ENCODE measurements at regions not wholly inside any gene's neighbourhood (a gene's known extent, or its start where the extent isn't known, plus 50 kb on each side); places are given as distances from the start of the nearest gene placed in this dataset.
A peak's percentile ranks its signal among the peaks of the same experiment; 100 is the strongest.
"Not testable (repeated sequence)": the region's sequence is repeated elsewhere in the genome, so short reads cannot be mapped to it uniquely, and the experiment has no call there.

DNA sequence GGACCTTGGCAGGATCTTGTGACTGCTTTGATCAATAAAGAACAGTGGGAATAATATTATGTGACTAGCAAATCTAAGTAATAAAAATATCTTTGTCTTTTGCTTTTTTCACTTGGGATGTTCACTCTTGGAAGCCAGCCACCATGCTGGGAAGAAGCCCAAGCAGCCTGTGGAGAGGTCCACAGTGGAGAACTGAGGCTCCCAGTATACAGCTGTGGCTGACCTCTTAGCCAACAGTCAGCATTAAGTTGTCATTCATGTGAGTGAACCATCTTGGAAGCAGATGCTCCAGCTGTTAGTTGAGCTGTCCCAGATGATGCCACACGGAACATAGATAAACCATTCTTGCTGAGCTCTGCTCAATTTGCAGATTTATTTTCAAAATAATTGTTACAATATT lies 160.0 kb downstream of the OSR1 start:
- ATAC-seq = no peak

DNA sequence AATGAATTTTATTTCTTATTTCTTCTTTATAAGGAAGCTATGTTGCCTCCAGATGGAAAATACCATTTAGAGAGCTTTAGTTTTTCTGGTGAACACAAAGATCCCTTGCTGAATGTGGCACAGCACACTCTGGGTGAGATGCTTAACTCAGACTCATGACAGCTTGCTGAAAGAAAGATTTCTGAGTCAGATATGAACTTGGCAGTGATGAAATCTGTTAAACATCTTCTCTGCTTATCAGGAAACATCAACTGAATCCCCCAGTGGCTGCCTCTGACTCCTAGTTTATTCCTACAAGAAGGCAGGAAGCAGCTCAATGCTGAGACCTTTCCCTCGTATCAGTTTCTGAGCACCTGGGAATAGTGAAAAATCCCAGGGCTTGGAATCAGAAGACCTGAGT lies 162.8 kb downstream of the OSR1 start:
- no peak for ATAC-seq

DNA sequence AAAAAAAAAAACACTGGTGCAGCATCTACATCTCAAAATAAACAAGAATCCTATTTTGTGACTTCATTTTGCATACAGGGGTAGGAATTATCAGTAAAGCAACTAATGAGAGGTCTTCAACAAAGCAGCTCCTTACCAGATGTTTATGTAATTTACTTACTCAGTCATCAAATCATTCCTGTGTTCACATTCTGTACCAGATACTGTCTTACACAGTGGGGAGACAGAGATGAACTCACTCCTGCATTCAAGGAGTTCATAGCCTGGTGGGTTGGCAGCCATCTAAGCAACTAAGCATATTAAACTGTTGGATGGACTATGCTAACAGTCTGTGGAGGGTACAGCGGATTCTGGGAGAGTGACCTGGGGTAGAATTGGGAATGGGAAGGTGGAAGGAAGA lies 169.0 kb downstream of the OSR1 start:
- no peak for ATAC-seq

DNA sequence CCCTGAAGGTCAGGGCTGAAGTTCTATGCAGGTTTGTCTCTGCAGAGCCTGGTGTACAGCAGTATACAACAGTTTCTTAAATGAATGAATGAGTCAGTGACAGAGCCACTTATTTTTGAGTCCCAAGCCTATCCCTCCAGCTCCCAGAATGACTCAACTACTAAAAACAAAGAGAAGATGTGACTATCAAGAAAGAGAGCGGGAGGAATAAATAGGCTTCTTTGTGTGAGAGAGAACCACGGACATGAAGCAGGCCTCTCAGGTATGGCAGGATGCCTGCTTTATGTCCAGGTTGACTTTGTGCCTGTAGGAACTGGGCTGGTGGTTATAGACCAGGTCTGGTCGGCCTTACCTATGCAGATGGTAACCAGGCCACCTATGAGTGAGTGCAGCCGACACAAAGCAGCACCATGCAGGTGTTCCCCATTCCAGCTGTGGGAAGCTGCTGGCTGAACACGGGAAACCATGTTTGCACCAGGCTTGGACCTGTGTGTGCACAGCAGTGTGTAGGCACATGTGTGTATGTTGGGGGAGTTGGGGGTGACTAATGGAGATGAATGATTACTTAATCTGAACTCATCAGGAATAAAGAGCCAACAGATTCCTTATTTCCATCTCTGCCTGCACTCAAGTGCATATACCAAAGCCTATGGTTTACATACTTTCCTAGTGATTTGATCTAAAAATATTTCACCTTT lies 171.0 kb downstream of the OSR1 start:
- ATAC-seq = peak; percentile 71

DNA sequence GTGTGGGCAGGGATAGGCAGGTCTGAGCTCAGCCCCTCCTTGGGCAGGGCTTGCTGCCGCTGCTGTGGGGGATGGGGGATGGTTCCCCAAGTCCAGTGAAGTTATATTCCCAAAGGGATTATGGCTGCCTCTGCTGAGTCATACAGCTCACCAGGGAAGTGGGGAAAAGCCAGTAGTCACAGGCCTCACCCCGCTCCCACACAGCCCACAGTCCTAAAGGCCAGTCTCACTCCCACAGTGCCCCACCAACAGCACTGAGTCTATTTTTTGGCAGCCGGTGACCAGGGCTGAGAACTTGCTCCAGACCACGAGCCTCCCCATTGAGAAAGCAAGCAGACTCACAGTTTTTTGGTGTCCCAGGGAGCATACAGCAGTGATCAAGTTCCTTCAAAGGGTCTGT lies 173.3 kb downstream of the OSR1 start:
- no peak for ATAC-seq

DNA sequence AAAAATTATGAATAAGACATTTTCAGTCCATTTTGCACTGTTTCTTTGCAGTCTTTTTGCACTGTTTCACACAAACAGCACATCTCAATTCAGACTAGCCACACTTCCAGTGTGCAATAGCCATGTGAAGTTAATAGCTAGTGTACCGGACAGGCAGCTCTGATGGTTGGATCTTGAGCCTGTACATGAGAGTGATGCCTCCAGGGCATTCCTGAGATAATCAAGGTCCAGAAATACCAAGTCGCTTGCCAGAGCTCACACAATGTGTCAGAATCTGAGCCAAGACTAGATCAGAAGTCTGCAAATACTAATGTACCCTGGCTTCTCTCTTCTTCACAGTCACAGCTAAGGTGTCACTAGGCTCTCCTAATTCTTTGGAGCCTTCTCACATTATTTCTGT lies 180.2 kb downstream of the OSR1 start:
- ATAC-seq = no peak

DNA sequence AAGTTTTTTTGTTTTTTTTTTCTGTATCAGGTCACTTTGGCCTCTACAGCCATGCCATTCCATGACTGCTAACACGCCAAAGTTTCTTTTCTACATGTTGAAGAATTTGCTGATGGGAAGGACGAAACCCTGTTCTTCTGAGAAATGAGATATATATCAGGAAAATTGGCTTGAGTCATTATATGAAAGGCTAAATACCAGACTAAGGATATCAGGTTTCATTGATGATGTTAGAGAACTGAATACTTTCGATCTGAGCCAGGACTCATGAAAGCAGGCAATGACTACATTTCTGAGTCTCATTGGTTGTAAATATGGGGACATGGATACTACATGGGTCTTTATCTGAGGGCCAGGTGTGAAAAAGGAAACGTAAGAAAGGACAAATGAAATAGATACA lies 181.4 kb downstream of the OSR1 start:
- no peak for ATAC-seq

DNA sequence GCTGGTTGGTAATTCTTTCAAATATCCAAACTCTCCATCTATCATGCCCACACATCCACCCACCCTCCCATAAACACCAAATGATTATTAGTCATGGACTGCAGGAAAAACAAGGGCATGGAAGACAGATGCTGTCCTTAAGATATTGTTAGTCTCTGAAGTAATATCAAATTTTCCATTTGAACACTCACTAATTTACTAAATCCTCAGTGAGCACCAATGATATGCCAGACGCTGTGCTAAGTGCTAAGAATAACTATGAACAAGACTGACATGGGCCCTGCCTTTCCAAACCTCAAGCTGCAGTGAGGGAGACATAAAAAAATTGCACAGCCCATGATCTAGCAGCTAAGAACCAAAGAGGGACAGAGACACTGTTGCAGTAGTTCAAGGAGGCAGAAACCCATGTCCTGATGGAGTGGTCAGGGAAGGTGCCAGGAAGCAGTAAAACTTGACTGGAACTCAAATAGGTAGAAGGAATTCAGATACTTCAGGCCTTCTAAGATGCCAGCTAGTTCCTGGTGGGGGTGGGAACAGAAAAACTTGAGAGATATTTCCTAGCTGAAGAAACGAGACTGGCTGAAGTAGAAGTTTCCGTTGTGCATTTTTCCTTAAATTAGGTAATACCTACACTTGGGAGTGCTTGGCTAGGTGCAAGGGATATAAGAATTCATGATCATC lies 182.1 kb downstream of the OSR1 start:
- ATAC-seq = no peak

DNA sequence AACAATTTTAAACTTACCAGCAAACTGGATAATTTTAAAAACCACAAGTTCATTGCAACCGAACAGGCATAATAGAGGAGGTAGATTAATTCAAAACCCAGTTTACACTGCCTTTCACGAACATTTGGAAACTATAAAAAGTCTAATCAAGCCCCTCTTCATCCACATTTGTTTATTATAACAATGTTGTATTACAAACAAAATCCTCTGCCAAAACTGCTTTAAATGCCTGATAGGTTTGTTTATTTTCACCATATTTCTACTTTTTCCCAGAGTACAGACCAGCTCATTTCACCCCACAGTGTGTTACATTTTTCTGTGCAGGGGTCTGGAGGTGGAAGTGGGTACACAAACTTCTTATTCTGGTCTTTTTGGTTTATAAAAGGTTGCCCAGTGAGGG lies 184.2 kb downstream of the OSR1 start:
- ATAC-seq = no peak

DNA sequence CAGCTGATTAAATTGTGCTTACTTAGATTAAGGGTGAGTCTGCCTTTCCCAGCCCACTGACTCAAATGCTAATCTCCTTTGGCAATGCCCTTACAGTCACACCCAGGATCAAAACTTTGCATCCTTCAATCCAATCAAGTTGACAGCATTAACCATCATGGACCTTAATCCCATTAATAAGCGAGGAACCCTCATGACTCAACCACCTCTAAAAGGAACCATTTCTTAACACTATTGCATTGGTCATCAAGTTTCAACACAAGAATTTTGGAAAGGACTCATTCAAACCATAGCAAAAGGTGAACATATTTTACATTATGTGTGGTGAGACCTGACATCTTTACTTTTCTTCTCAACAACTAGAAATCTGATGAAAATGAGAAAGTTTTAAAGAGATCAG lies 187.0 kb downstream of the OSR1 start:
- peak; percentile 69 for ATAC-seq

DNA sequence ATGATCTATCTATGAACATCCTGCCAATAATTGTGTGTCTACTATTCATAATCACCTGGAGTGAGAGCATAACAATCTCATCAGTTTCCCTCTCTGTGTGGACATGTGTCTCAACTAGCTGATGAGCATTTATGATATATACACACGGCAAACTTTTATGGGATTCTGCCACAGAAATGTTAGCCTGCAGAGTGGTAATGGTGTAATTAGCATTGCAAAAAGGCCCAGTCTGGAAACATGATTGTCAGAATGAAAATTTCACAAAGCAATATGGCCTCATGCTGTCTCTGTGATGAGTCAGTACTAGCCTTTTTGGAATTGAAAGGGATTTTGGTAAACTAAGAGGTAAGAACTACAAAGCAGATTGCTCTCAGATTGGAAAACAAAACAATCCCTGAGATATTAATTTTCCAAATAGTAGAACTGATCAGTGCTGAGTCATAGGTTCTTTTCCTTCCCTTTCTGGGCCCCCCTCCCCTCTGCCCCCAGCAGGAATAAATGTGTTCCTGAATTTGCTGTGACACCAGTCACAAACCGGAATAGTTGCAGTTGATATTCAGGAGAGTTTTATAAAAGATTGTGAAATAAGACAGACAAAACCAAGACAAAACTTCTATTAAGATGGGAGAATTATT lies 189.2 kb downstream of the OSR1 start:
- no peak for ATAC-seq

DNA sequence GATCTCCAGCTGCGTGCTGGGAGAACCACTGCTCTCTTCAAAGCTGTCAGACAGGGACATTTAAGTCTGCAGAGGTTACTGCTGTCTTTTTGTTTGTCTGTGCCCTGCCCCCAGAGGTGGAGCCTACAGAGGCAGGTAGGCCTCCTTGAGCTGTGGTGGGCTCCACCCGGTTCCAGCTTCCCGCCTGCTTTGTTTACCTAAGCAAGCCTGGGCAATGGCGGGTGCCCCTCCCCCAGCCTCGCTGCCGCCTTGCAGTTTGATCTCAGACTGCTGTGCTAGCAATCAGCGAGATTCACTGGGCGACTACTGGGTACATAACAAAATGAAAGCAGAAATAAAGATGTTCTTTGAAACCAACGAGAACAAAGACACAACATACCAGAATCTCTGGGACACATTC lies 194.3 kb downstream of the OSR1 start:
- not testable (repeated sequence) for ATAC-seq

DNA sequence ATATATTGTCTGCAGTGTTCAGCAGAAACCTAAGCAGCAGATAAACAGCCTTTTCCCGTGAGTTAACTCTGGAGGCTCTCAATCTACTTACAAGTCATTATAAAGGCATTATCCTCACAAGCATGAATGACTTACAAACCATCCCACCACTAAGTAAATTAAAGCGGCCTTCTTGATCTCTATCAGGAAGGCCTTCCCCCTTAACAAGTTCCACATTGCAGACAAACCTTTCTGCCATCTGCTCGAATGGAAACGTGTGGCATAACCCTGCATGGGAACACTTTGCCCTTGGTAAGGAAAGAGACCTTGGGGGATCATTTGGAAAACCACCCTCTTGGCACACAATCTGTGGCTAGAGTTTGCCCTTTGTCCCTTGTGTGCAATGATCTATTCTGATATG lies 199.5 kb downstream of the OSR1 start:
- no peak for ATAC-seq

DNA sequence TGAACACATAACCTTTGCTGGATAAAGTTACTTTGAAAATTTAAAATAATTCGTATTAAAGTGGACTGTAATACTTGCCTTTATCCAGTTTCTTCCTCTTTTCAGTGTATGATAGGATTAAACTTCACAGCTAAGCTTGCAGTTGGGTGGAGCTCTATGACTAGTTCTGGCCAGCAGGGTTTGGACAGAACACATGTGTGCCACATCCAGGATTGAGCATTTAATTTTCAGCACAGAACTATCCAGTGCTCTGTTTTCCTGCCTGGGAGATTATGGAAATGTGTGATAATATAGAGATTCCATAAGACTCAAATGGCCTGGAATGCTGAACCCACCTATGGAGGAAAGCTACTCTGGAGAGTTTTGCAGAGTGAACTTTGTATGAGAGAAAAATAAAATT lies 200.2 kb downstream of the OSR1 start:
- no peak for ATAC-seq

DNA sequence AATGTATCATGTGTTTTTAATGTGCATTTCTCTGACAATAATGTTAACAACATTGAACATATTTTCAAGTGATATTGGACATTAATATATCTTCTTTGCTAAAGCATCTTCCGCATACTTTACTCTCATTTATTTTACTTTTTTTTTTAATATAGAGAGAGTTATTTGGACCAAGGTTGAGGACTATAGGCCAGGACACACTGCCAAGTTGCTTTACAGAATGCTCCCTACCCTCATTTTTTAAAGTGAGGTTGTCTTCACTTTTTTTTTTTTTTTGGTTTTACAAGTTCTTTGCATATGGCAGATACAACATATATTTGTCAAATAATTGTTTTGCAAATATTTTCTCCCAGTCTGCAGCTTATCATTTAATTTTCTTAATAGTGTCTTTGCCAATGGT lies 201.8 kb downstream of the OSR1 start:
- ATAC-seq = no peak

DNA sequence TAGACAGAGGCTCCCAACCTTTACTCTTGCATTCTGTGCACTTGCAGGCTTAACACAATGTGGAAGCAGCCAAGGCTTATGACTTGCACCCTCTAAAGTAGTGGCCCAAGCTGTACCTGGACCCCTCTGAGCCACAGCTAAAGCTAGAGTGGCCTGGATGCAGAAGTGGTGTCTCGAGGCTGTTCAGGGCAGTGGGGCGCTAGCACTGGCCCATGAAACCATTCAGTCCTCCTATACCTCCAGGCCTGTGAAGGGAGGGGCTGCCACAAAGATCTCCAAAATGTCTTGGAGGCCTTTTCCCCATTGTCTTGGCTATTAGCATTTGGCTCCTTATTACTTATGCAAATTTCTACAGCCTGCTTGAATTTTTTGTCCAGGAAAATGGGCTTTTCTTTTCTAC lies 207.7 kb downstream of the OSR1 start:
- no peak for ATAC-seq

DNA sequence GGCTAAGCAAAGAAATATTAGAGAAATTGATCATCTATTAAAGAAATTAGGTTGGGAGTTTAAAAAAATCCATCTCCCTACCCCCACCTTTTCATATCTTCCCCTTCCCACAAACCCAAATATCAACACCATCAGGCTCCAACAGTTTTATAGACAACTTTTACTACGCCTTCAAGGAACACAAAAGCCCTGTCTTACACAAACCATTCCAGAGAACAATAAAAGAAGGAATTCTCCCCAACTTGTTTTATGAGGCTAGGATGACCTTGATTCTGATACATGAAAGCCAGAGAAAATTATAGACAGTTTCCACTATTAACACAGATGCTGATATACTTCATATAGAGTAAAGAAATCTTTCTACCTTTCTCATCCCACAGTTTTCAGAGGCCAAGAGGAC lies 211.6 kb downstream of the OSR1 start:
- no peak for ATAC-seq

DNA sequence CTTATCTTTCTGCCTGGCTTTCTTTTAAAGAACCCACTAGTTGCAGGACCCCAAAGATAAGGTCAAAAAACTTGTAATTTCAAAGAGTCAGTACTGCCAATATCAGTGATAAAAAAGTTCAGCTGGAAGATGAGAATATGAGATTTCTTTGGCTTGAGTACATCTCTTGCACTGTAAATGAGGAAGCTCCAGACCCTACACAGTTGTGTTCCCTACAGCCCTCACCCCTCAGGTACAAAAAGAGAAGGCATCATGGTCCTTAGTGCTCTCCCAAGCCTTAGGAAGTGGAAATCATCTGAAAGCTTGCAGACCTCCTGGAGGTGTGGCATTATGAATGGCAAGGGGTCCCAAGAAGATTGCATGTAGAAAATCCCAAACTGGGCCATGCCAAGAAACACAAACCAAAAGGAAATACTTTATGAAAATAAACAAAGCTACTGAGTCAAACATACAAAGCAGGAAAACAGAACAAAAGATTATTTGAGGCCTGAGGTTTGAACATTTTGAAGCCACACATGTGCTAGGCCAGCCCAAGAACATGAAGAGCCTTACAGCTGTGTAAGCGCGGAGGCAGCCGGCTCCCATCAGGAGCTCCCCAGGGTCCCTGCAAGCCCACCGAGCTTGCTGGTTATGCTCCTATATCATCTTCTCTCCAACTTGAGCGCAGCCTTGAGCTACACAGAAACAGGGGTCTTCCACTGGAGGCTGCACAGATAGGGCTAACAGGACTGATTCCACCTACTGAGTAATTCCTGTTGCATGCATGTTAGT lies 217.0 kb downstream of the OSR1 start:
- no peak for ATAC-seq

DNA sequence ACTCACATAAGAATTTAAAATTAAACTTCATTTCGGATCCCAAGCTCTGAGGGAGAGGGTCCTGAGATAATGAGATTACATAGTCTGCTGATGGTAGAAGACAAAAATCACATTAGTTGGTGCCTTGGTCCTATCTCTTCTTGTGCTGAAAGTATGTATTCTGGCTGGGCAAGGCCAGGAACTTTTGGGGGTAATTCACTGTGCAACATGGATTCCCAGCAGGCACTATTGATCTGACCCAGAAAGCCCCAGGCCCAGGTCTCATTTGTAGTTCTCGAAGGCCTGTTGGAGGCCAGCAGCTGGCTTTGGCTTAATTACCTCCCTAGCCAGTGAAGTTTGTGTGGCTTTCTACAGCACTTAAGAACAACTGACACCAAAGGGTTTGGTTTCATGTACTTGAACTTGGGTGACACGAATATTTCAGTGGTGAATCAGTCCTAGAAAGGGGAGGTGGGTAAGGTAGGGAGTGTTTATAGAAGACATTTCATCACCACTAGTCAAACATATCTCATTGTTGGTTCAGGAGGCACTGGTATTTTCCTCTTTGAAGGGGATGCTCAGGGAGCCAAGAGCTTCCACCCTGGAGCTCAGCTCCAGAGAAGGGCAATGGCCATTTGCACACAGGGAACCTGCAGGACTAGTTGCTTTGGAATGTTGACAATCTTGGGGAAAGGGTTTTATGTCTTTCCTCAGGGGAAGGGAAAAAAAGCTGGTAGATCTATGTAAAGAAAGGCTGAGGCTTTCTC lies 217.8 kb downstream of the OSR1 start:
- ATAC-seq = no peak

DNA sequence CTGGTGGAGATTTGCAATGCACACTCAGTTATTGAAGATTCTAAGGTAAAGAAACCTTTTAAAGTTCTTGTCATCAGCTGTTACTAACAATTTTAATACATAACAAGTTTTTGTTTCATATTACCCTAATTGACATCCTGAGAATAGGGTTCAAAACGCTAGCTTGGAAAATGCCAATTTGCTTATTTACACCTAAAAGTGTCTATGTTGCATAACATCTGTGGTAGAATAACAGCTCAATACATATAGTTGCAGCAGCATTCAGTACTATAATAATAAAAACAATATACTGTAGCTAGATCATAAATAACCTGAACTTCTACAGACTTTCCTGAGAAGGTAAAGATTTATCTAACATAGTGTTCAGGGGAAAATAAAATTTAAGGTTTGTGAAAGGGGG lies 219.0 kb downstream of the OSR1 start:
- ATAC-seq = no peak

DNA sequence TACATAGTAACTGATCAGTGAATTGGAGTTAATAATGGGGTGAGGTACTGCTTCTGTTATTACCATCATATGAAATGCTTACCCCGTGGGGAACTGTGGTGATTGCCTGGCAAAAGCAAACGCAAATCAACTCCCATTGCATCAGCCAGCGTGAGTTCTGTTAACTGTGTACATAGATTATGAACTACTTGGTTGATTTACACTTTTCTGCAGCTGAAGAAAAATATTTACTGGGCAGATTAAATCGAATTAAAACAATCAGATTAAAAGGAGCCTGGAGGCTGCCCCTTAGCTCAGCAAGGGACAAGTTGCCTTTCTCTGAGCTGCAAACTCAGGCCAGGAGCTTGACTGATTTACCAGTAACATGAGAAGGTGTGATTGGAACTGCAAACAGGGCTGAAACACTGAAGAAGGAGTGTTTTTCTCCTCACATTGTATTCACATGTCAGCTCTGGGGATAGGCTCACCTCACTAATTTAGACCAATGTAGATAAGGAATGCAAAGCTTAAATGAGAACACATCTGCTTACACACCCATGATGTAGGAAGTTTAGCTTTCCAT lies 220.1 kb downstream of the OSR1 start:
- ATAC-seq = no peak

DNA sequence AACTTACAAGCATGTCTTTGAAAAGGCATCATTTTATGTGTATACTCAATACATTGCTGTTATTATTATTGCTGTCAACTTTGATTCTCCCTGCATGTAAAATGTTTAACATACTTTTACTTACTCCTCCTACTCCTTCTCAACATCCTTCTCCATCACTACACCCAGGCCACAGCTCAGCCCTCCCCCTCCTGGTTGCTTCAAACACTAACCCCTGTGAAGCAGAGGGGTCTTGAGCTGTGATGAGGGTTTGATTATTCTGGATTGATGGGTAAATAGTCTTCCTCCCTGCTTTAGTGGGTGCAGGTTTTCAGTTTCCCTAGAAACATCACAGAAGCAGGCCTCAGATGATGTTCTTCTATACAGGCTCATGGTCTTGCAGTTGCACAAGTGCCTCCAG lies 221.0 kb downstream of the OSR1 start:
- ATAC-seq = no peak

All from esophagus mucosa (tissue), 1 donor.